HEK293 (cell line): ENCODE measurements at regions not wholly inside any gene's neighbourhood (a gene's known extent, or its start where the extent isn't known, plus 50 kb on each side); places are given as distances from the start of the nearest gene placed in this dataset.

Experiments
- CTCF ChIA-PET: fragments of 350-600 bp; formaldehyde crosslinking; extraction: SDS; loops from one replicate; lab custom pipeline; 2021; ENCODE audit warnings: antibody characterized with exemption; lab: Yijun Ruan, JAX
- POLR2A ChIA-PET: fragments of 300-600 bp; formaldehyde crosslinking; extraction: SDS; loops from one replicate; lab custom pipeline; 2020; ENCODE audit warnings: antibody characterized with exemption, inconsistent platforms; lab: Yijun Ruan, JAX
- H3K27ac ChIP-seq: fragments of 200-500 bp; sonication (Bioruptor generic); 2 replicates; pipeline ENCODE4 v1.5.1; 2014; ENCODE audit warnings: low read depth, low read length, control low read depth, inconsistent platforms; ENCODE audit errors: extremely low read depth
- H3K36me3 ChIP-seq, 2 experiments: fragments of 200-500 bp in 1 of 2; sonication (Bioruptor generic) in 1 of 2; 1 replicate in 1 of 2; 2 replicates in 1 of 2; pipeline ENCODE4 v1.5.1; 2014 to 2017; ENCODE audit warnings: inconsistent platforms in 2 of 2, low read length in 2 of 2; ENCODE audit not compliant: control insufficient read depth in 2 of 2, insufficient read depth in 1 of 2
- H3K4me1 ChIP-seq: fragments of 200-500 bp; sonication (Bioruptor generic); 2 replicates; pipeline ENCODE4 v1.5.1; 2014; ENCODE audit warnings: mild to moderate bottlenecking, low read length, inconsistent platforms; ENCODE audit not compliant: control insufficient read depth, insufficient read depth
- H3K4me3 ChIP-seq: 2 replicates; pipeline ENCODE4 v1.5.1; 2011; ENCODE audit warnings: low read depth, mild to moderate bottlenecking, control low read depth, low read length, moderate library complexity
- H3K9me3 ChIP-seq: fragments of 200-500 bp; sonication (Bioruptor generic); 2 replicates; pipeline ENCODE4 v1.5.1; 2014; ENCODE audit warnings: low read depth, low read length, inconsistent platforms; ENCODE audit not compliant: control insufficient read depth, insufficient read depth
- MYNN ChIP-seq: fragments of 450-650 bp; formaldehyde crosslinking; IDR thresholded peaks from 2 replicates; pipeline ENCODE4 v1.5.1; 2016; ENCODE audit warnings: missing biosample characterization, missing genetic modification characterization, borderline replicate concordance
- SETDB1 ChIP-seq: IDR thresholded peaks from one replicate; pipeline ENCODE4 v1.6.1; 2017; ENCODE audit warnings: mild to moderate bottlenecking, low read length, moderate library complexity, mixed read lengths; ENCODE audit not compliant: insufficient read length
- ZBTB21 ChIP-seq: fragments of 450-650 bp; formaldehyde crosslinking; IDR thresholded peaks from 2 replicates; pipeline ENCODE4 v1.5.1; 2017; ENCODE audit warnings: missing biosample characterization, missing genetic modification characterization
- ZEB2 ChIP-seq: fragments of 450-650 bp; formaldehyde crosslinking; IDR thresholded peaks from 2 replicates; pipeline ENCODE4 v1.5.1; 2016; ENCODE audit warnings: missing biosample characterization, missing genetic modification characterization
- ZFP3 ChIP-seq: fragments of 450-650 bp; formaldehyde crosslinking; IDR thresholded peaks from 2 replicates; pipeline ENCODE4 v1.5.1; 2016; ENCODE audit warnings: low read depth, missing biosample characterization, missing genetic modification characterization
- ZIC2 ChIP-seq: fragments of 450-650 bp; formaldehyde crosslinking; IDR thresholded peaks from 2 replicates; pipeline ENCODE4 v1.5.1; 2016; ENCODE audit warnings: missing biosample characterization, missing genetic modification characterization
- ZNF133 ChIP-seq: fragments of 450-650 bp; formaldehyde crosslinking; IDR thresholded peaks from 2 replicates; pipeline ENCODE4 v1.5.1; 2016; ENCODE audit warnings: missing biosample characterization, missing genetic modification characterization
- ZNF214 ChIP-seq: fragments of 450-650 bp; formaldehyde crosslinking; IDR thresholded peaks from 2 replicates; pipeline ENCODE4 v1.5.1; 2017; ENCODE audit warnings: missing biosample characterization, mild to moderate bottlenecking, missing genetic modification characterization, borderline replicate concordance
- ZNF404 ChIP-seq: fragments of 450-650 bp; formaldehyde crosslinking; IDR thresholded peaks from 2 replicates; pipeline ENCODE4 v1.5.1; 2017; ENCODE audit warnings: missing biosample characterization, missing genetic modification characterization
- ZNF501 ChIP-seq: fragments of 450-650 bp; formaldehyde crosslinking; IDR thresholded peaks from 2 replicates; pipeline ENCODE4 v1.5.1; 2016; ENCODE audit warnings: missing biosample characterization, missing genetic modification characterization
- ZNF530 ChIP-seq: fragments of 450-650 bp; formaldehyde crosslinking; IDR thresholded peaks from 2 replicates; pipeline ENCODE4 v1.5.1; 2016; ENCODE audit warnings: low read depth, missing biosample characterization, missing genetic modification characterization
- ZNF707 ChIP-seq: fragments of 450-650 bp; formaldehyde crosslinking; IDR thresholded peaks from 2 replicates; pipeline ENCODE4 v1.5.1; 2016; ENCODE audit warnings: missing biosample characterization, missing genetic modification characterization
- ZNF792 ChIP-seq: fragments of 450-650 bp; formaldehyde crosslinking; IDR thresholded peaks from 2 replicates; pipeline ENCODE4 v1.5.1; 2016; ENCODE audit warnings: missing biosample characterization, missing genetic modification characterization
- TF ChIP-seq, protein P1 (sequence below): fragments of 450-650 bp; formaldehyde crosslinking; IDR thresholded peaks from 2 replicates; pipeline ENCODE4 v1.5.1; 2016; ENCODE audit warnings: missing biosample characterization, missing genetic modification characterization
- TF ChIP-seq, protein P2 (sequence below): fragments of 450-650 bp; formaldehyde crosslinking; IDR thresholded peaks from 2 replicates; pipeline ENCODE4 v1.5.1; 2016; ENCODE audit warnings: missing biosample characterization, missing genetic modification characterization
- TF ChIP-seq, protein P3 (sequence below): fragments of 450-650 bp; formaldehyde crosslinking; IDR thresholded peaks from 2 replicates; pipeline ENCODE4 v1.5.1; 2016; ENCODE audit warnings: missing biosample characterization, missing genetic modification characterization
- TF ChIP-seq, protein P4 (sequence below): fragments of 450-650 bp; formaldehyde crosslinking; IDR thresholded peaks from 2 replicates; pipeline ENCODE4 v1.5.1; 2016; ENCODE audit warnings: missing biosample characterization, missing genetic modification characterization, low read depth
- TF ChIP-seq, protein P5 (sequence below): fragments of 450-650 bp; formaldehyde crosslinking; IDR thresholded peaks from 2 replicates; pipeline ENCODE4 v1.5.1; 2017; ENCODE audit warnings: missing biosample characterization, missing genetic modification characterization
- TF ChIP-seq, protein P6 (sequence below): fragments of 450-650 bp; formaldehyde crosslinking; IDR thresholded peaks from 2 replicates; pipeline ENCODE4 v1.5.1; 2016; ENCODE audit warnings: missing biosample characterization, missing genetic modification characterization

DNA sequence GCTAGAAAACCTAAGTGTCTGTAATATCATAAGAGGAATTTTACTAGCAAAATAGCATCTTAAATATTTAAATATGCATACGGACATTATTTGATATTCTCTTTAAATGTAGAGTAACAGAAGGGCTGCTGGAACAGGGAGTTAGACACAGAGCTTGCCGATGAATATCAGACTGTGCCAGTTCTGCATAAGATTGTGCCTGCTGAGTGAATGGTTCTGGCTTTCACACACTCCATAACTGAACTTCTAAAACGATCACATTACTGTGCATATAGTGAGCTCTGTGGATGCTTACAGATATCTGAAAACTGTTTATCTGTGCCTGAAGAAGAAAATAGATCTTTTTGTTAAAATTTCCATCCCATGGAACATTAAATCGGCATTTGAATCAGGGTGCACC is 867.4 kb upstream of the PCDH10 start:
- no peak for TF ChIP-seq ZNF792 (tag by site-specific recombination)
- TF ChIP-seq MYNN (tag by site-specific recombination): no peak
- TF ChIP-seq, protein P1, sequence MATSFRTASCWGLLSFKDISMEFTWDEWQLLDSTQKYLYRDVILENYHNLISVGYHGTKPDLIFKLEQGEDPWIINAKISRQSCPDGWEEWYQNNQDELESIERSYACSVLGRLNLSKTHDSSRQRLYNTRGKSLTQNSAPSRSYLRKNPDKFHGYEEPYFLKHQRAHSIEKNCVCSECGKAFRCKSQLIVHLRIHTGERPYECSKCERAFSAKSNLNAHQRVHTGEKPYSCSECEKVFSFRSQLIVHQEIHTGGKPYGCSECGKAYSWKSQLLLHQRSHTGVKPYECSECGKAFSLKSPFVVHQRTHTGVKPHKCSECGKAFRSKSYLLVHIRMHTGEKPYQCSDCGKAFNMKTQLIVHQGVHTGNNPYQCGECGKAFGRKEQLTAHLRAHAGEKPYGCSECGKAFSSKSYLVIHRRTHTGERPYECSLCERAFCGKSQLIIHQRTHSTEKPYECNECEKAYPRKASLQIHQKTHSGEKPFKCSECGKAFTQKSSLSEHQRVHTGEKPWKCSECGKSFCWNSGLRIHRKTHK: no peak
- TF ChIP-seq, protein P2, sequence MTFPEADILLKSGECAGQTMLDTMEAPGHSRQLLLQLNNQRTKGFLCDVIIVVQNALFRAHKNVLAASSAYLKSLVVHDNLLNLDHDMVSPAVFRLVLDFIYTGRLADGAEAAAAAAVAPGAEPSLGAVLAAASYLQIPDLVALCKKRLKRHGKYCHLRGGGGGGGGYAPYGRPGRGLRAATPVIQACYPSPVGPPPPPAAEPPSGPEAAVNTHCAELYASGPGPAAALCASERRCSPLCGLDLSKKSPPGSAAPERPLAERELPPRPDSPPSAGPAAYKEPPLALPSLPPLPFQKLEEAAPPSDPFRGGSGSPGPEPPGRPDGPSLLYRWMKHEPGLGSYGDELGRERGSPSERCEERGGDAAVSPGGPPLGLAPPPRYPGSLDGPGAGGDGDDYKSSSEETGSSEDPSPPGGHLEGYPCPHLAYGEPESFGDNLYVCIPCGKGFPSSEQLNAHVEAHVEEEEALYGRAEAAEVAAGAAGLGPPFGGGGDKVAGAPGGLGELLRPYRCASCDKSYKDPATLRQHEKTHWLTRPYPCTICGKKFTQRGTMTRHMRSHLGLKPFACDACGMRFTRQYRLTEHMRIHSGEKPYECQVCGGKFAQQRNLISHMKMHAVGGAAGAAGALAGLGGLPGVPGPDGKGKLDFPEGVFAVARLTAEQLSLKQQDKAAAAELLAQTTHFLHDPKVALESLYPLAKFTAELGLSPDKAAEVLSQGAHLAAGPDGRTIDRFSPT (tag by site-specific recombination): no peak
- TF ChIP-seq ZBTB21: no peak
- TF ChIP-seq, protein P3, sequence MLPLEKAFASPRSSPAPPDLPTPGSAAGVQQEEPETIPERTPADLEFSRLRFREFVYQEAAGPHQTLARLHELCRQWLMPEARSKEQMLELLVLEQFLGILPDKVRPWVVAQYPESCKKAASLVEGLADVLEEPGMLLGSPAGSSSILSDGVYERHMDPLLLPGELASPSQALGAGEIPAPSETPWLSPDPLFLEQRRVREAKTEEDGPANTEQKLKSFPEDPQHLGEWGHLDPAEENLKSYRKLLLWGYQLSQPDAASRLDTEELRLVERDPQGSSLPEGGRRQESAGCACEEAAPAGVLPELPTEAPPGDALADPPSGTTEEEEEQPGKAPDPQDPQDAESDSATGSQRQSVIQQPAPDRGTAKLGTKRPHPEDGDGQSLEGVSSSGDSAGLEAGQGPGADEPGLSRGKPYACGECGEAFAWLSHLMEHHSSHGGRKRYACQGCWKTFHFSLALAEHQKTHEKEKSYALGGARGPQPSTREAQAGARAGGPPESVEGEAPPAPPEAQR (tag by site-specific recombination): no peak
- TF ChIP-seq ZNF530 (tag by site-specific recombination): no peak
- no peak for TF ChIP-seq ZIC2 (tag by site-specific recombination)
- TF ChIP-seq, all 188 proteins: peak for 0
- CTCF ChIA-PET: no interaction called here

DNA sequence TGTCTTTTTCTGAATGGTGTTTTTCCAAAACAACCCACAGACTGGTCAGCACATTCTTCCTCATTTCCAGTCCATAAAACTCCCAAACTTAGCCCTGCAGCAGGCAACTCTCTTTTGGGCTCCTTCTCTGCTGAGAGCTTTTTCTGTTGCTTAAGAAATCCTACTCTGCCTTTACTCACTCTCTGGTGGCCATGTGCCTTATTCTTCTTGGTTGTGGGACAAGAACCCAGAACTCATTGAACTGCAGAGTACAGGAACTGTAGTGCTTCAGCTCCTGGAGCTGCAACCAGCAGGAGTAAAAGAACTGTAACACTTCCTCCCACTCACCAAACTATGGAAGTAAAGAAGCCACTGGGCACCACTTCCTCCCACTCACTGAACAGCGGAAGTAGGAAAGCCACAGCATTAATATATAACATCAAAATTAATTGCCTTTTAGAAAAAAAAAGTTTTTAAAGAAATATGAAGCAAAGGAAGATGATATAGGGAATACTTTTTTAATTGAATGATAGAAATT is 864.1 kb upstream of the PCDH10 start:
- POLR2A ChIA-PET: no interaction called here
- TF ChIP-seq SETDB1: peak; percentile 65
- TF ChIP-seq, protein P4, sequence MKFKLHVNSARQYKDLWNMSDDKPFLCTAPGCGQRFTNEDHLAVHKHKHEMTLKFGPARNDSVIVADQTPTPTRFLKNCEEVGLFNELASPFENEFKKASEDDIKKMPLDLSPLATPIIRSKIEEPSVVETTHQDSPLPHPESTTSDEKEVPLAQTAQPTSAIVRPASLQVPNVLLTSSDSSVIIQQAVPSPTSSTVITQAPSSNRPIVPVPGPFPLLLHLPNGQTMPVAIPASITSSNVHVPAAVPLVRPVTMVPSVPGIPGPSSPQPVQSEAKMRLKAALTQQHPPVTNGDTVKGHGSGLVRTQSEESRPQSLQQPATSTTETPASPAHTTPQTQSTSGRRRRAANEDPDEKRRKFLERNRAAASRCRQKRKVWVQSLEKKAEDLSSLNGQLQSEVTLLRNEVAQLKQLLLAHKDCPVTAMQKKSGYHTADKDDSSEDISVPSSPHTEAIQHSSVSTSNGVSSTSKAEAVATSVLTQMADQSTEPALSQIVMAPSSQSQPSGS (tag by site-specific recombination): no peak
- Histone ChIP-seq H3K9me3 (no peaks in the 10 kb centered on the region), H3K27ac (no peak overlapping the region), H3K36me3 (no peaks in the 10 kb centered on the region), H3K4me1 (no peaks in the 10 kb centered on the region), H3K4me3 (no peak overlapping the region)
- CTCF ChIA-PET: no interaction called here

More for the DNA sequence above, 867.4 kb upstream of the PCDH10 start:
- H3K4me3 ChIP-seq: no peak overlapping the region
- no peak overlapping the region for H3K27ac ChIP-seq
- no peaks in the 10 kb centered on the region for H3K36me3 ChIP-seq
- H3K9me3 ChIP-seq: no peaks in the 10 kb centered on the region
- POLR2A ChIA-PET: no interaction called here
- no peaks in the 10 kb centered on the region for H3K4me1 ChIP-seq

DNA sequence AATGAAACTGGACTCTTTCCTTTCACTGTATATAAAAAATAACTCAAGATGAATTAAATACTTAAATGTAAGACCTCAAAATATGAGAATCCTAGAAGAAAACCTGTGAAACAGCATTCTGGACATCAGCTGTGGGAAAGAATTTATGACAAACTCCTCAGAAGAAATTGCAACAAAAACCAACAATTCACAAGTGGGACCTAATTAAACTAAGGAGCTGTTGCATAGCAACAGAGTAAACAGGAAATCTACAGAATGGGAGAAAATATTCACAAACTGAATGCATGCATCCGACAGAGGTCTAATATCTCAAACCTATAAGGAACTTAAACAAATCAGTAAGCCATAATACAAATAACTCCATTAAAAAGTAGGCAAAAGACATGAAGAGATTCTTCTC is 851.7 kb upstream of the PCDH10 start:
- ChIA-PET CTCF (no interaction called here), POLR2A (no interaction called here)
- Histone ChIP-seq H3K4me1 (no peaks in the 10 kb centered on the region), H3K27ac (no peak overlapping the region), H3K9me3 (no peaks in the 10 kb centered on the region), H3K4me3 (no peak overlapping the region), H3K36me3 (no peaks in the 10 kb centered on the region)
- TF ChIP-seq ZNF404 (tag by site-specific recombination) (no peak), ZBTB21 (no peak), ZNF133 (tag by site-specific recombination) (no peak), ZEB2 (tag by site-specific recombination) (no peak), ZNF501 (no peak), ZNF214 (tag by site-specific recombination) (no peak), ZNF707 (tag by site-specific recombination) (no peak), ZFP3 (no peak)
- TF ChIP-seq, protein P5, sequence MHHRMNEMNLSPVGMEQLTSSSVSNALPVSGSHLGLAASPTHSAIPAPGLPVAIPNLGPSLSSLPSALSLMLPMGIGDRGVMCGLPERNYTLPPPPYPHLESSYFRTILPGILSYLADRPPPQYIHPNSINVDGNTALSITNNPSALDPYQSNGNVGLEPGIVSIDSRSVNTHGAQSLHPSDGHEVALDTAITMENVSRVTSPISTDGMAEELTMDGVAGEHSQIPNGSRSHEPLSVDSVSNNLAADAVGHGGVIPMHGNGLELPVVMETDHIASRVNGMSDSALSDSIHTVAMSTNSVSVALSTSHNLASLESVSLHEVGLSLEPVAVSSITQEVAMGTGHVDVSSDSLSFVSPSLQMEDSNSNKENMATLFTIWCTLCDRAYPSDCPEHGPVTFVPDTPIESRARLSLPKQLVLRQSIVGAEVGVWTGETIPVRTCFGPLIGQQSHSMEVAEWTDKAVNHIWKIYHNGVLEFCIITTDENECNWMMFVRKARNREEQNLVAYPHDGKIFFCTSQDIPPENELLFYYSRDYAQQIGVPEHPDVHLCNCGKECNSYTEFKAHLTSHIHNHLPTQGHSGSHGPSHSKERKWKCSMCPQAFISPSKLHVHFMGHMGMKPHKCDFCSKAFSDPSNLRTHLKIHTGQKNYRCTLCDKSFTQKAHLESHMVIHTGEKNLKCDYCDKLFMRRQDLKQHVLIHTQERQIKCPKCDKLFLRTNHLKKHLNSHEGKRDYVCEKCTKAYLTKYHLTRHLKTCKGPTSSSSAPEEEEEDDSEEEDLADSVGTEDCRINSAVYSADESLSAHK (tag by site-specific recombination): no peak
- TF ChIP-seq, protein P6, sequence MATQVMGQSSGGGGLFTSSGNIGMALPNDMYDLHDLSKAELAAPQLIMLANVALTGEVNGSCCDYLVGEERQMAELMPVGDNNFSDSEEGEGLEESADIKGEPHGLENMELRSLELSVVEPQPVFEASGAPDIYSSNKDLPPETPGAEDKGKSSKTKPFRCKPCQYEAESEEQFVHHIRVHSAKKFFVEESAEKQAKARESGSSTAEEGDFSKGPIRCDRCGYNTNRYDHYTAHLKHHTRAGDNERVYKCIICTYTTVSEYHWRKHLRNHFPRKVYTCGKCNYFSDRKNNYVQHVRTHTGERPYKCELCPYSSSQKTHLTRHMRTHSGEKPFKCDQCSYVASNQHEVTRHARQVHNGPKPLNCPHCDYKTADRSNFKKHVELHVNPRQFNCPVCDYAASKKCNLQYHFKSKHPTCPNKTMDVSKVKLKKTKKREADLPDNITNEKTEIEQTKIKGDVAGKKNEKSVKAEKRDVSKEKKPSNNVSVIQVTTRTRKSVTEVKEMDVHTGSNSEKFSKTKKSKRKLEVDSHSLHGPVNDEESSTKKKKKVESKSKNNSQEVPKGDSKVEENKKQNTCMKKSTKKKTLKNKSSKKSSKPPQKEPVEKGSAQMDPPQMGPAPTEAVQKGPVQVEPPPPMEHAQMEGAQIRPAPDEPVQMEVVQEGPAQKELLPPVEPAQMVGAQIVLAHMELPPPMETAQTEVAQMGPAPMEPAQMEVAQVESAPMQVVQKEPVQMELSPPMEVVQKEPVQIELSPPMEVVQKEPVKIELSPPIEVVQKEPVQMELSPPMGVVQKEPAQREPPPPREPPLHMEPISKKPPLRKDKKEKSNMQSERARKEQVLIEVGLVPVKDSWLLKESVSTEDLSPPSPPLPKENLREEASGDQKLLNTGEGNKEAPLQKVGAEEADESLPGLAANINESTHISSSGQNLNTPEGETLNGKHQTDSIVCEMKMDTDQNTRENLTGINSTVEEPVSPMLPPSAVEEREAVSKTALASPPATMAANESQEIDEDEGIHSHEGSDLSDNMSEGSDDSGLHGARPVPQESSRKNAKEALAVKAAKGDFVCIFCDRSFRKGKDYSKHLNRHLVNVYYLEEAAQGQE: no peak
